ENCODE measurements at regions not wholly inside any gene's neighbourhood (a gene's known extent, or its start where the extent isn't known, plus 50 kb on each side); places are given as distances from the start of the nearest gene placed in this dataset.

- TF ChIP-seq SUZ12 (IDR thresholded peaks at IDR 0.05; ENCODE audit: extremely low read depth, insufficient read depth, insufficient read length) (no peak), ZNF274 (IDR thresholded peaks at IDR 0.05; ENCODE audit: low read depth, low read length) (no peak)
Observed at GRCh38 chr13:62234780-62235440, 819.3 kb upstream of the PCDH20 start.
